ENCODE measurements at regions not wholly inside any gene's neighbourhood (a gene's known extent, or its start where the extent isn't known, plus 50 kb on each side); places are given as distances from the start of the nearest gene placed in this dataset.
"Not testable (repeated sequence)": the region's sequence is repeated elsewhere in the genome, so short reads cannot be mapped to it uniquely, and the experiment has no call there.

GRCh38 chr3:176120507-176120906, 1076.8 kb downstream of the TBL1XR1 start:
- no peak for TF ChIP-seq CTCF (IDR thresholded peaks at IDR 0.05)
- Histone ChIP-seq H3K27ac (no peak overlapping the region), H3K36me3 (ENCODE audit: insufficient read depth in 1 of 2, low read depth in 1 of 2) (no peaks in the 10 kb centered on the region), H3K9me3 (no peaks in the 10 kb centered on the region), H3K4me1 (no peaks in the 10 kb centered on the region), H3K27me3 (ENCODE audit: insufficient read depth in 3 of 3, low read length in 2 of 3) (no peaks in the 10 kb centered on the region), H3K4me3 (no peak overlapping the region)
- intact Hi-C loops (cut with DNase I): no loop called here
- no peak for ATAC-seq
- 59 to 73% (median 64%) methylated on average over 2 of the region's 2 CpGs for WGBS, 3 donors
- DNase-seq: no peak

- TF ChIP-seq CTCF (IDR thresholded peaks at IDR 0.05): no peak
- H3K27ac ChIP-seq: no peak overlapping the region
Measured at GRCh38 chr3:176119826-176120225, 1077.5 kb downstream of the TBL1XR1 start.

DNA sequence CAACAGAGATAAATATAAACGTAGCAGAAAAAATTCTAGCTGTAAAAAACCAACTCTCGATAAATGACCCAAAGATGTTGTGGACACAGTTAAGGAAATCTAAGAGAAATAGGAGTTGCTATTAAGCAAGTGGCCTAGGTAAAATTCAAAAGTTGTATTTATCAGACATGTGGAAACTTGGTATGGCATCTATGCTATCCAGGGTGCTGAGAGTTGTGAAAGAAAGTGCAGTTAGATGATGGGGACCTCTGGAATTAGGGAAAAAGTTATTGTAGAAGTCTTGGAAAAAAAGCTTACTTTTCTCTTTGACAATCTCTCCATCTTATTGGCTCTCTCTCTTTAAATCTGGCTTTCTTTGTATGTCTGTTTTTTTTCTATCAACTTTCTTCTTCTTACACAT, 1090.9 kb downstream of the TBL1XR1 start:
- Histone ChIP-seq H3K4me3 (no peak overlapping the region), H3K4me1 (no peaks in the 10 kb centered on the region), H3K9me3 (no peaks in the 10 kb centered on the region), H3K36me3 (ENCODE audit: insufficient read depth in 1 of 2, low read depth in 1 of 2) (no peaks in the 10 kb centered on the region), H3K27ac (no peak overlapping the region), H3K27me3 (ENCODE audit: insufficient read depth in 3 of 3, low read length in 2 of 3) (no peaks in the 10 kb centered on the region)
- intact Hi-C loops (cut with DNase I): no loop called here
- no peak for DNase-seq
- TF ChIP-seq CTCF (IDR thresholded peaks at IDR 0.05): no peak
- no peak for ATAC-seq
- 70 to 82% (median 80%) methylated on average over 2 of the region's 2 CpGs for WGBS, 3 donors

More at GRCh38 chr3:176119826-176120225, 1077.5 kb downstream of the TBL1XR1 start:
- 75 to 81% (median 80%) methylated on average over 6 of the region's 6 CpGs for WGBS, 3 donors
- H3K4me1 ChIP-seq: no peaks in the 10 kb centered on the region
- intact Hi-C loops (cut with DNase I): no loop called here
- no peaks in the 10 kb centered on the region for H3K9me3 ChIP-seq
- H3K4me3 ChIP-seq: no peak overlapping the region
- no peak for ATAC-seq
- no peaks in the 10 kb centered on the region for H3K36me3 ChIP-seq (ENCODE audit: insufficient read depth in 1 of 2, low read depth in 1 of 2)
- no peak for DNase-seq
- H3K27me3 ChIP-seq (ENCODE audit: insufficient read depth in 3 of 3, low read length in 2 of 3): no peaks in the 10 kb centered on the region

DNA sequence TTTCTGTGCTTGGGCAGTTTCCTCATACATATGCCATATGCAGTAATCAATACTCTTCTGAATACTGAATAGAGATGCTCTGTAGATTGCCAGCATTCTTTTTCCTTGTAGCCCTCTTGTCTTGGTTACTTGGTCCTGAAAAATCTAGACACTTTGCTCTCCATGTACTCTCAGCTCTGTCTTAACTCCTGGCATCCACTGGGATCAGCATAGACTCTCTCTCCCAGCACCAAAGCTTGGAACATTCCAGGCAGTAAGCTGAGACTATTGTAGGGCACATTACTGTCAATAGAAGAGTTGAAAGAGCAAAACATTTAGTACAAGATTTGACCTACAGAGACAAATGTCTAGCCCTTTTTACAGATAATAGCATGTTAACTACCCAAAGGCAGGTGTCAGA, 1100.3 kb downstream of the TBL1XR1 start:
- DNase-seq: no peak
- intact Hi-C loops (cut with DNase I): no loop called here

DNA sequence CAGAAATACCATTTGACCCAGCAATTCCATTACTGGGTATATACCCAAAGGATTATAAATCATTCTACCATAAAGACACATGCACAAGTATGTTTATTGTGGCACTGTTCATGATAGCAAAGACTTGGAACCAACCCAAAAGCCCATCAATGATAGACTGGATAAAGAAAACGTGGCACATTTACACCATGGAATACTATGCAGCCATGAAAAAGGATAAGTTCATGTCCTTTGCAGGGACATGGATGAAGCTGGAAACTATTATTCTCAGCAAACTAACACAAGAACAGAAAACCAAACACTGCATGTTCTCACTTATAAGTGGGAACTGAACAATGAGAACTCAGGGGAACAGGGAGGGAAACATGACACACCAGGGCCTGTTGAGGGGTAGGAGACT, 1103.4 kb downstream of the TBL1XR1 start:
- not testable (repeated sequence) for ATAC-seq, DNase-seq, H3K4me3 ChIP-seq

More for the DNA sequence above, 1100.3 kb downstream of the TBL1XR1 start:
- no peaks in the 10 kb centered on the region for H3K4me1 ChIP-seq
- no peak overlapping the region for H3K4me3 ChIP-seq
- no peak for ATAC-seq
- H3K27me3 ChIP-seq (ENCODE audit: insufficient read depth in 3 of 3, low read length in 2 of 3): no peaks in the 10 kb centered on the region
- no peaks in the 10 kb centered on the region for H3K36me3 ChIP-seq (ENCODE audit: insufficient read depth in 1 of 2, low read depth in 1 of 2)
- H3K9me3 ChIP-seq: peaks cover 4% of the 10 kb centered on the region
- TF ChIP-seq CTCF (IDR thresholded peaks at IDR 0.05): no peak
- H3K27ac ChIP-seq: no peak overlapping the region

More for the DNA sequence above, 1103.4 kb downstream of the TBL1XR1 start:
- H3K9me3 ChIP-seq; H3K27ac ChIP-seq; H3K36me3 ChIP-seq (ENCODE audit: insufficient read depth in 1 of 2, low read depth in 1 of 2); intact Hi-C loops (cut with DNase I); H3K4me1 ChIP-seq; H3K27me3 ChIP-seq (ENCODE audit: insufficient read depth in 3 of 3, low read length in 2 of 3): not testable (repeated sequence)
- 48 to 62% (median 59%) methylated on average over 1 of the region's 1 CpG for WGBS, 3 donors

Measured in psoas muscle (tissue), 7 donors.